ENCODE measurements at regions not wholly inside any gene's neighbourhood (a gene's known extent, or its start where the extent isn't known, plus 50 kb on each side); places are given as distances from the start of the nearest gene placed in this dataset.

- no peak for TF ChIP-seq EP300 (IDR thresholded peaks at IDR 0.05; ENCODE audit: borderline replicate concordance)
- TF ChIP-seq MAX (IDR thresholded peaks at IDR 0.05) = no peak
- no peak for TF ChIP-seq REST (IDR thresholded peaks at IDR 0.05; ENCODE audit: low read depth)
- TF ChIP-seq EGR1 (IDR thresholded peaks at IDR 0.05) = no peak
- no peak for TF ChIP-seq TEAD4 (IDR thresholded peaks at IDR 0.05)
- no peak for TF ChIP-seq TAF1 (IDR thresholded peaks at IDR 0.05; ENCODE audit: low read depth)
- no peak for TF ChIP-seq YY1 (IDR thresholded peaks at IDR 0.05; ENCODE audit: low read depth)
- TF ChIP-seq RAD21 (IDR thresholded peaks at IDR 0.05; ENCODE audit: low read depth) = no peak
- TF ChIP-seq ZBTB7A (IDR thresholded peaks at IDR 0.05; ENCODE audit: low read depth) = no peak
- no peak for TF ChIP-seq CREB1 (IDR thresholded peaks at IDR 0.05; ENCODE audit: low read depth)
- TF ChIP-seq NFIC (IDR thresholded peaks at IDR 0.05) = no peak
- no peak for TF ChIP-seq CEBPB (IDR thresholded peaks at IDR 0.05)
- TF ChIP-seq FOXM1 (IDR thresholded peaks at IDR 0.05; ENCODE audit: borderline replicate concordance, low read depth) = no peak
- TF ChIP-seq TCF12 (IDR thresholded peaks at IDR 0.05; ENCODE audit: low read depth) = no peak
Measured at GRCh38 chr10:9043466-9043865, 989.0 kb downstream of the GATA3 start.
